OCI-LY3 (cell line): ENCODE measurements at regions not wholly inside any gene's neighbourhood (a gene's known extent, or its start where the extent isn't known, plus 50 kb on each side); places are given as distances from the start of the nearest gene placed in this dataset.

ENCODE experiments used
- EZH2phosphoT487 ChIP-seq: fragments of 200-600 bp; shearing (Covaris generic); IDR thresholded peaks from 2 replicates; pipeline ENCODE4 v1.6.1; 2018; ENCODE audit warnings: antibody characterized with exemption, mixed run types, low read depth
- TF ChIP-seq, protein P1 (sequence below): fragments of 200-600, 300-600 bp; sonication (generic); IDR thresholded peaks from 2 replicates; pipeline ENCODE4 v1.5.1; 2014; ENCODE audit warnings: antibody characterized with exemption, low read length, low read depth

- TF ChIP-seq, protein P1, sequence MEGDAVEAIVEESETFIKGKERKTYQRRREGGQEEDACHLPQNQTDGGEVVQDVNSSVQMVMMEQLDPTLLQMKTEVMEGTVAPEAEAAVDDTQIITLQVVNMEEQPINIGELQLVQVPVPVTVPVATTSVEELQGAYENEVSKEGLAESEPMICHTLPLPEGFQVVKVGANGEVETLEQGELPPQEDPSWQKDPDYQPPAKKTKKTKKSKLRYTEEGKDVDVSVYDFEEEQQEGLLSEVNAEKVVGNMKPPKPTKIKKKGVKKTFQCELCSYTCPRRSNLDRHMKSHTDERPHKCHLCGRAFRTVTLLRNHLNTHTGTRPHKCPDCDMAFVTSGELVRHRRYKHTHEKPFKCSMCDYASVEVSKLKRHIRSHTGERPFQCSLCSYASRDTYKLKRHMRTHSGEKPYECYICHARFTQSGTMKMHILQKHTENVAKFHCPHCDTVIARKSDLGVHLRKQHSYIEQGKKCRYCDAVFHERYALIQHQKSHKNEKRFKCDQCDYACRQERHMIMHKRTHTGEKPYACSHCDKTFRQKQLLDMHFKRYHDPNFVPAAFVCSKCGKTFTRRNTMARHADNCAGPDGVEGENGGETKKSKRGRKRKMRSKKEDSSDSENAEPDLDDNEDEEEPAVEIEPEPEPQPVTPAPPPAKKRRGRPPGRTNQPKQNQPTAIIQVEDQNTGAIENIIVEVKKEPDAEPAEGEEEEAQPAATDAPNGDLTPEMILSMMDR = no peak
- TF ChIP-seq EZH2phosphoT487 = no peak
Observed at GRCh38 chrX:7262551-7262950, 114.6 kb upstream of the PUDP start.
